Posterior cingulate gyrus (tissue), 11 donors: ENCODE measurements at regions not wholly inside any gene's neighbourhood (a gene's known extent, or its start where the extent isn't known, plus 50 kb on each side); places are given as distances from the start of the nearest gene placed in this dataset.
"Not testable (repeated sequence)": the region's sequence is repeated elsewhere in the genome, so short reads cannot be mapped to it uniquely, and the experiment has no call there.

Experiments
- DNase-seq, 10 donors: peaks; one replicate each; pipeline versions ENCODE4 v3.0.0 to v3.0.0-alpha.2; 2020 to 2021; ENCODE audit warnings: mixed read lengths in 3 of 10
- intact Hi-C: fragments of 100-400 bp; cut with DNase I; formaldehyde crosslinking; loops from one replicate; pipeline ENCODE4 v1.15.1; 2023

- intact Hi-C loops, result no loop called here
- no peak for DNase-seq
Measured at GRCh38 chr3:174532776-174533175, 326.4 kb upstream of the NAALADL2 start.

- DNase-seq, result no peak
- intact Hi-C loops, result no loop called here
Measured at GRCh38 chr3:174533286-174533685, 325.8 kb upstream of the NAALADL2 start.

GRCh38 chr3:174536319-174536718, 322.8 kb upstream of the NAALADL2 start:
- intact Hi-C loops, result no loop called here
- no peak for DNase-seq

GRCh38 chr3:174538151-174538550, 321.0 kb upstream of the NAALADL2 start:
- DNase-seq, result no peak

GRCh38 chr3:174540116-174540908, 318.8 kb upstream of the NAALADL2 start:
- intact Hi-C loops, result no loop called here
- no peak for DNase-seq

More at GRCh38 chr3:174538151-174538550, 321.0 kb upstream of the NAALADL2 start:
- intact Hi-C loops, result no loop called here

- intact Hi-C loops, result no loop called here
- DNase-seq, result no peak
Measured at GRCh38 chr3:174541708-174542315, 317.3 kb upstream of the NAALADL2 start.

GRCh38 chr3:174547801-174548435, 311.2 kb upstream of the NAALADL2 start:
- no peak for DNase-seq
- intact Hi-C loops, result no loop called here

GRCh38 chr3:174548841-174549623, 310.1 kb upstream of the NAALADL2 start:
- no peak for DNase-seq
- intact Hi-C loops, result no loop called here

GRCh38 chr3:174581558-174581957, 277.6 kb upstream of the NAALADL2 start:
- DNase-seq, result no peak
- intact Hi-C loops, result no loop called here

GRCh38 chr3:174583396-174583795, 275.7 kb upstream of the NAALADL2 start:
- no peak for DNase-seq
- intact Hi-C loops, result no loop called here

GRCh38 chr3:174587137-174587536, 272.0 kb upstream of the NAALADL2 start:
- DNase-seq, intact Hi-C loops: not testable (repeated sequence)

- DNase-seq, result no peak
- intact Hi-C loops, result no loop called here
Measured at GRCh38 chr3:174596447-174596982, 262.6 kb upstream of the NAALADL2 start.

GRCh38 chr3:174598885-174599439, 260.2 kb upstream of the NAALADL2 start:
- DNase-seq, result no peak
- intact Hi-C loops, result no loop called here

GRCh38 chr3:174613173-174613572, 246.0 kb upstream of the NAALADL2 start:
- intact Hi-C loops, result no loop called here
- DNase-seq, result no peak

GRCh38 chr3:174614036-174614435, 245.1 kb upstream of the NAALADL2 start:
- intact Hi-C loops, result no loop called here
- no peak for DNase-seq

GRCh38 chr3:174618368-174619080, 240.6 kb upstream of the NAALADL2 start:
- intact Hi-C loops, result no loop called here
- no peak for DNase-seq

GRCh38 chr3:174619239-174619638, 239.9 kb upstream of the NAALADL2 start:
- DNase-seq, result no peak
- intact Hi-C loops, result no loop called here

- intact Hi-C loops, result no loop called here
- DNase-seq, result no peak
Measured at GRCh38 chr3:174620138-174620537, 239.0 kb upstream of the NAALADL2 start.

GRCh38 chr3:174620855-174621472, 238.2 kb upstream of the NAALADL2 start:
- DNase-seq, result no peak

More at GRCh38 chr3:174620855-174621472, 238.2 kb upstream of the NAALADL2 start:
- intact Hi-C loops, result no loop called here
